Right lobe of liver (tissue), 6 donors: ENCODE measurements at regions not wholly inside any gene's neighbourhood (a gene's known extent, or its start where the extent isn't known, plus 50 kb on each side); places are given as distances from the start of the nearest gene placed in this dataset.

Source experiments
- ATAC-seq, 4 donors: fragments of 200-7000 bp; cut with Tn5 transposase; one replicate each; pipeline ENCODE4 v1.9.1; 2020; ENCODE audit warnings: mild to moderate bottlenecking in 4 of 4, moderate library complexity in 4 of 4
- DNase-seq, 3 donors: peaks; one replicate each; pipeline ENCODE4 v3.0.0-alpha.2; 2020
- H3K27ac ChIP-seq, 3 donors: fragments of 200-600 bp; one replicate each; pipeline ENCODE4 v1.8.0; 2022
- H3K27me3 ChIP-seq, 2 donors: fragments of 200-600 bp; one replicate each; pipeline ENCODE4 v1.8.0; 2022
- H3K36me3 ChIP-seq, 4 donors: fragments of 200-600 bp; sonication (generic) in 1 of 4; one replicate each; pipeline versions ENCODE4 v1.5.1 to v1.8.0; 2017 to 2022; ENCODE audit warnings: control low read depth in 1 of 4
- H3K4me1 ChIP-seq, 4 donors: fragments of 200-600 bp; sonication (generic) in 1 of 4; one replicate each; pipeline versions ENCODE4 v1.5.1 to v1.8.0; 2017 to 2022; ENCODE audit warnings: control low read depth in 1 of 4
- H3K4me3 ChIP-seq, 3 donors: fragments of 200-600 bp; one replicate each; pipeline ENCODE4 v1.8.0; 2022
- H3K9me3 ChIP-seq, 4 donors: fragments of 200-600 bp; sonication (generic) in 1 of 4; one replicate each; pipeline versions ENCODE4 v1.5.1 to v1.8.0; 2017 to 2022; ENCODE audit warnings: control low read depth in 1 of 4
- POLR2A ChIP-seq: fragments of 450-650 bp; IDR thresholded peaks from one replicate; pipeline ENCODE4 v1.6.1; 2017; ENCODE audit warnings: antibody characterized with exemption, mild to moderate bottlenecking
- WGBS: methylation state at CpG from one replicate; pipeline ENCODE4 v1.1.6; 2018; ENCODE audit warnings: low coverage, low lambda C conversion rate; ENCODE audit not compliant: insufficient coverage; ENCODE audit errors: missing lambda C conversion rate; 5-methylcytosine and 5-hydroxymethylcytosine counted together
- intact Hi-C, 2 donors: fragments of 100-400 bp; cut with DNase I; formaldehyde crosslinking; loops; one replicate each; pipeline versions ENCODE4 v1.11.2 to v1.14.1; 2022
- TF ChIP-seq, protein P1 (sequence below), 4 donors: fragments of 200-600 bp in 3 of 4; fragments of 450-650 bp in 1 of 4; IDR thresholded peaks; one replicate each; pipeline versions ENCODE4 v1.5.1 to v1.8.0; 2016 to 2022; ENCODE audit warnings: antibody characterized with exemption in 4 of 4, mild to moderate bottlenecking in 2 of 4
- donor health status: DM: no; HTN: yes; CAD: no.
- donor health status: DM: no; HTN: no; CAD: no.
- donor health status: DM: no; HTN: no; CAD: no.
- donor health status: DM: no; HTN: yes; CAD: no.
- donor health status: DM: no; HTN: yes; CAD: no.

DNA sequence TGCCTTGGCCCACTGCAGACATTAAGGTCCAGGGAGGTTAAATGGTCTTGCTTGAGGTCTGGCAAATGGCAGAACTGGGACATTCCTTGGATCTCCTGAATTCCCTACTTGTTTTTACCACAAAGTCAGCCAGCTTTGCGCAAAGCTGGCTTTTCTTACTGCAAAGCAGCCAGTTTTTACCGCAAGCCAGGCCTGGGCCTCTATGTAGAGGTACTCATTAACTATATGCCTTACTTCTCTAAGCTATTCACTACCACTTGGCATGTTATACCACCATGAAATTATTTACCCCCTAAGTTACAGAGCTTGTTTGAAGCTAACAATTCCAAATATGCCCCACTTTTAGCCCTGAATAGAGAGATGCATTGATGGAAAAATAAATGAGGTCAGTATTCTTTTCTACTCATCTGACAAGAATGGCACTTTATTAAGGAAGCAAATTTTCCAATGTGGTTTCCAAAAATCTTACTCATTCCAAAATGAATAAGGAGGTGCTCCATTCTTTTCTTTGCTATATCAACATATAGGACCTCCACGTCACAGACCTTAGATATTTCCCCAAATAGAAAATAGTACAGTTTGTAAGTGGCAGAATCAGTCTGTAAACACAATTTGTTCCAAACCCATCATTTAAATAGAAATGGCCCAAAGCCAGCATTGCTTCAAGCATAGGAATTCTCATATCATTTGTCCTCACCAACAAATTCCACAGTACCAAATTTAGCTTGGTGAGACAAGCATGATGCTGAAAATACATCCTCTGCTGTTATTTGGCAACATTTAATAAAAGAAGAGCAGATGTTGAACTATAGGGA is 143.9 kb upstream of the TSC22D1 start:
- no peak overlapping the region for H3K4me3 ChIP-seq
- no peaks in the 10 kb centered on the region for H3K4me1 ChIP-seq
- TF ChIP-seq, protein P1, sequence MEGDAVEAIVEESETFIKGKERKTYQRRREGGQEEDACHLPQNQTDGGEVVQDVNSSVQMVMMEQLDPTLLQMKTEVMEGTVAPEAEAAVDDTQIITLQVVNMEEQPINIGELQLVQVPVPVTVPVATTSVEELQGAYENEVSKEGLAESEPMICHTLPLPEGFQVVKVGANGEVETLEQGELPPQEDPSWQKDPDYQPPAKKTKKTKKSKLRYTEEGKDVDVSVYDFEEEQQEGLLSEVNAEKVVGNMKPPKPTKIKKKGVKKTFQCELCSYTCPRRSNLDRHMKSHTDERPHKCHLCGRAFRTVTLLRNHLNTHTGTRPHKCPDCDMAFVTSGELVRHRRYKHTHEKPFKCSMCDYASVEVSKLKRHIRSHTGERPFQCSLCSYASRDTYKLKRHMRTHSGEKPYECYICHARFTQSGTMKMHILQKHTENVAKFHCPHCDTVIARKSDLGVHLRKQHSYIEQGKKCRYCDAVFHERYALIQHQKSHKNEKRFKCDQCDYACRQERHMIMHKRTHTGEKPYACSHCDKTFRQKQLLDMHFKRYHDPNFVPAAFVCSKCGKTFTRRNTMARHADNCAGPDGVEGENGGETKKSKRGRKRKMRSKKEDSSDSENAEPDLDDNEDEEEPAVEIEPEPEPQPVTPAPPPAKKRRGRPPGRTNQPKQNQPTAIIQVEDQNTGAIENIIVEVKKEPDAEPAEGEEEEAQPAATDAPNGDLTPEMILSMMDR (IDR thresholded peaks at IDR 0.05), result no peak
- TF ChIP-seq POLR2A, result no peak
- H3K27ac ChIP-seq, result no peak overlapping the region
- intact Hi-C loops, result no loop called here
- 53% methylated on average over 3 of the region's 3 CpGs for WGBS
- ATAC-seq (no peak), DNase-seq (no peak)
- H3K9me3 ChIP-seq, result peaks cover 0 to 4% (median 0%) of the 10 kb centered on the region in 4 donors
- no peaks in the 10 kb centered on the region for H3K36me3 ChIP-seq
- no peaks in the 10 kb centered on the region for H3K27me3 ChIP-seq

- no peaks in the 10 kb centered on the region for H3K27me3 ChIP-seq
- no peak for DNase-seq
- peaks cover 0 to 4% (median 0%) of the 10 kb centered on the region in 4 donors for H3K9me3 ChIP-seq
- TF ChIP-seq POLR2A, result no peak
- TF ChIP-seq, protein P1 (IDR thresholded peaks at IDR 0.05), result no peak
- WGBS, result 68% methylated on average over 4 of the region's 4 CpGs
- H3K4me3 ChIP-seq, result no peak overlapping the region
- H3K4me1 ChIP-seq, result no peaks in the 10 kb centered on the region
- H3K36me3 ChIP-seq, result no peaks in the 10 kb centered on the region
- no peak overlapping the region for H3K27ac ChIP-seq
- no peak for ATAC-seq
- intact Hi-C loops, result no loop called here
These were observed 142.3 kb upstream of the TSC22D1 start for GRCh38 chr13:44718467-44718866.

GRCh38 chr13:44715287-44716230 is 139.4 kb upstream of the TSC22D1 start:
- H3K27me3 ChIP-seq, result no peaks in the 10 kb centered on the region
- DNase-seq (no peak), ATAC-seq (no peak)
- H3K27ac ChIP-seq, result no peak overlapping the region
- H3K4me3 ChIP-seq, result no peak overlapping the region
- TF ChIP-seq POLR2A, result no peak
- TF ChIP-seq, protein P1 (IDR thresholded peaks at IDR 0.05), result no peak
- H3K9me3 ChIP-seq, result no peaks in the 10 kb centered on the region
- intact Hi-C loops, result no loop called here
- WGBS, result 56% methylated on average over 9 of the region's 11 CpGs
- H3K36me3 ChIP-seq, result no peaks in the 10 kb centered on the region
- H3K4me1 ChIP-seq, result no peaks in the 10 kb centered on the region

DNA sequence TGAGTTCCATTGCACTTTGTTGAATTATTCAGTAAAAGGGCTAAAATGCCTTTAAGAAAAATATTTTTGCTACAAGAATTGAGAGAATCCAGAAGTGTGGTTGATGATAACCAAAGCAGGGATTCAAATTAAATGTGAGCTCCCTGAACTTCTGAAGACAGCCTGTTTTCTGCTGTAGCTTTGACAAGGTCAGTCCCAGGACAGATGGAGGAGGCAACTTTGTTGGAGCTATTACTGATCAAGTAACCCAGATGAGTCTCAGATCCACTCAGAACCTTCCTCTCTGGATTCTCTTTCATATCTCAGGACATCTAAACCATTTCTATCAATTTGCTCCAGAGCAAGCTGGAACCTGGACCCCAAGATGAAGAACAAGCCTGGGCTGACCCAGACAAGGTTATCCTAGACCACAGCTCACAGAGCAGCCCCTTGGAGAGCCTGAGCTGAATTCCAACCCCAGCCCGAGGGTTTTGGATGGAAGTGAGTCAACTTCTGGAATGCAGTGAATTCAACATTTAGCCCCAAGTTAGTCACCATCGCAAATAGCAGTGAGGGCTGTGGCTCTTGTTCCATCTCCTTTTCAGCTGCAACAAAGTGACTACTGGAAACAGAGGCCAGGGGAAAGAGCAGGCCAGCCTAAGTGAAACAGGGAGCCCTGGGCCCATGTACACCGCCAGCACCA is 137.8 kb upstream of the TSC22D1 start:
- ATAC-seq (peak in 2 of 4 donors; percentile 17 to 38), DNase-seq (no peak)
- no peaks in the 10 kb centered on the region for H3K36me3 ChIP-seq
- H3K27me3 ChIP-seq, result no peaks in the 10 kb centered on the region
- 86% methylated on average over 1 of the region's 3 CpGs for WGBS
- no peak overlapping the region for H3K27ac ChIP-seq
- intact Hi-C loops, result no loop called here
- no peak overlapping the region for H3K4me3 ChIP-seq
- no peaks in the 10 kb centered on the region for H3K4me1 ChIP-seq
- no peaks in the 10 kb centered on the region for H3K9me3 ChIP-seq
- TF ChIP-seq, protein P1 (IDR thresholded peaks at IDR 0.05), result no peak
- TF ChIP-seq POLR2A, result no peak
